ENCODE measurements at regions not wholly inside any gene's neighbourhood (a gene's known extent, or its start where the extent isn't known, plus 50 kb on each side); places are given as distances from the start of the nearest gene placed in this dataset.

GRCh38 chr2:190762566-190762965, 113.7 kb downstream of the NAB1 start:
- no peak overlapping the region for H3K27ac ChIP-seq
- DNase-seq: no peak
- H3K9me3 ChIP-seq: no peaks in the 10 kb centered on the region
- TF ChIP-seq, protein P1, sequence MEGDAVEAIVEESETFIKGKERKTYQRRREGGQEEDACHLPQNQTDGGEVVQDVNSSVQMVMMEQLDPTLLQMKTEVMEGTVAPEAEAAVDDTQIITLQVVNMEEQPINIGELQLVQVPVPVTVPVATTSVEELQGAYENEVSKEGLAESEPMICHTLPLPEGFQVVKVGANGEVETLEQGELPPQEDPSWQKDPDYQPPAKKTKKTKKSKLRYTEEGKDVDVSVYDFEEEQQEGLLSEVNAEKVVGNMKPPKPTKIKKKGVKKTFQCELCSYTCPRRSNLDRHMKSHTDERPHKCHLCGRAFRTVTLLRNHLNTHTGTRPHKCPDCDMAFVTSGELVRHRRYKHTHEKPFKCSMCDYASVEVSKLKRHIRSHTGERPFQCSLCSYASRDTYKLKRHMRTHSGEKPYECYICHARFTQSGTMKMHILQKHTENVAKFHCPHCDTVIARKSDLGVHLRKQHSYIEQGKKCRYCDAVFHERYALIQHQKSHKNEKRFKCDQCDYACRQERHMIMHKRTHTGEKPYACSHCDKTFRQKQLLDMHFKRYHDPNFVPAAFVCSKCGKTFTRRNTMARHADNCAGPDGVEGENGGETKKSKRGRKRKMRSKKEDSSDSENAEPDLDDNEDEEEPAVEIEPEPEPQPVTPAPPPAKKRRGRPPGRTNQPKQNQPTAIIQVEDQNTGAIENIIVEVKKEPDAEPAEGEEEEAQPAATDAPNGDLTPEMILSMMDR (IDR thresholded peaks at IDR 0.05): no peak
- no peak for TF ChIP-seq POLR2A (IDR thresholded peaks at IDR 0.05)
- H3K4me3 ChIP-seq: no peak overlapping the region
- H3K36me3 ChIP-seq: no peaks in the 10 kb centered on the region
- peaks cover 0 to 5% (median 0%) of the 10 kb centered on the region in 4 donors for H3K4me1 ChIP-seq
- H3K27me3 ChIP-seq: no peaks in the 10 kb centered on the region

GRCh38 chr2:190763100-190763499, 114.2 kb downstream of the NAB1 start:
- Histone ChIP-seq H3K27me3 (no peaks in the 10 kb centered on the region), H3K9me3 (no peaks in the 10 kb centered on the region)
- no peak for TF ChIP-seq POLR2A (IDR thresholded peaks at IDR 0.05)
- TF ChIP-seq, protein P1 (IDR thresholded peaks at IDR 0.05): no peak

GRCh38 chr2:190763901-190764514, 115.1 kb downstream of the NAB1 start:
- Histone ChIP-seq H3K4me1 (peaks cover 0 to 5% (median 0%) of the 10 kb centered on the region in 4 donors), H3K36me3 (no peaks in the 10 kb centered on the region), H3K4me3 (no peak overlapping the region), H3K9me3 (no peaks in the 10 kb centered on the region), H3K27me3 (no peaks in the 10 kb centered on the region), H3K27ac (no peak overlapping the region)
- no peak for DNase-seq
- no peak for TF ChIP-seq POLR2A (IDR thresholded peaks at IDR 0.05)
- TF ChIP-seq, protein P1 (IDR thresholded peaks at IDR 0.05): no peak

More at GRCh38 chr2:190763100-190763499, 114.2 kb downstream of the NAB1 start:
- Histone ChIP-seq H3K36me3 (no peaks in the 10 kb centered on the region), H3K4me3 (no peak overlapping the region), H3K27ac (no peak overlapping the region), H3K4me1 (peaks cover 0 to 5% (median 0%) of the 10 kb centered on the region in 4 donors)
- DNase-seq: no peak

GRCh38 chr2:190765386-190766173, 115.0 kb upstream of the GLS start:
- H3K27ac ChIP-seq: no peak overlapping the region
- DNase-seq: no peak

DNA sequence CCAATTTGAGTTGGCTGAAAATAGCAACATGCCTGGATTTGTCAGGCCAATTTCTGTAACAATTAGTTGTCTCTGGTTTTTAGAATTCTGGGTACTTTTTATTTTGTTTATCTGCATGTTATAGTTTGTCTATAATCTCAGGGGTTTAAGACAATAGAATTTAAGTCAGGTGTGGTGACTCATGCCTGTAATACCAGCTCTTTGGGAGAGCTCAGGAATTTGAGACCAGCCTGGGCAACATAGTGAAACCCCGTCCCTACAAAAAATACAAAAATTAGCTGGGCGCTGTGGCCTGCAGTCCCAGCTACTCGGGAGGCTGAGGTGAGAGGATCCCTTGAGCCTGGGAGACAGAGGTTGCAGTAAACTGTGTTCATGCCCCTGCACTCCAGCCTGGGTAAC, 114.4 kb upstream of the GLS start:
- H3K27ac ChIP-seq: no peak overlapping the region
- TF ChIP-seq, protein P1 (IDR thresholded peaks at IDR 0.05): no peak
- no peak for TF ChIP-seq POLR2A (IDR thresholded peaks at IDR 0.05)

More at GRCh38 chr2:190765386-190766173, 115.0 kb upstream of the GLS start:
- no peak for TF ChIP-seq POLR2A (IDR thresholded peaks at IDR 0.05)
- TF ChIP-seq, protein P1 (IDR thresholded peaks at IDR 0.05): no peak
- no peaks in the 10 kb centered on the region for H3K9me3 ChIP-seq
- H3K36me3 ChIP-seq: no peaks in the 10 kb centered on the region
- peaks cover 0 to 5% (median 0%) of the 10 kb centered on the region in 4 donors for H3K4me1 ChIP-seq
- no peaks in the 10 kb centered on the region for H3K27me3 ChIP-seq
- H3K4me3 ChIP-seq: no peak overlapping the region

More for the DNA sequence above, 114.4 kb upstream of the GLS start:
- no peaks in the 10 kb centered on the region for H3K9me3 ChIP-seq
- DNase-seq: no peak
- no peaks in the 10 kb centered on the region for H3K27me3 ChIP-seq
- H3K4me1 ChIP-seq: peaks cover 0 to 5% (median 0%) of the 10 kb centered on the region in 4 donors
- H3K36me3 ChIP-seq: no peaks in the 10 kb centered on the region
- no peak overlapping the region for H3K4me3 ChIP-seq

All from Peyer's patch (tissue), 4 donors.